Renal cortical epithelial cell (primary cell): ENCODE measurements at regions not wholly inside any gene's neighbourhood (a gene's known extent, or its start where the extent isn't known, plus 50 kb on each side); places are given as distances from the start of the nearest gene placed in this dataset.

ENCODE experiments used
- DNase-seq: peaks from one replicate; pipeline ENCODE4 v3.0.0-alpha.2; 2011; ENCODE audit warnings: low read depth

GRCh38 chr2:217090884-217091283, 231.0 kb upstream of the TNP1 start:
- no peak for DNase-seq

GRCh38 chr2:217090024-217090473, 230.2 kb upstream of the TNP1 start:
- no peak for DNase-seq

- DNase-seq = no peak
These were observed 226.9 kb upstream of the TNP1 start for GRCh38 chr2:217086718-217087117.

- DNase-seq = peak; percentile 71
These were observed 226.2 kb upstream of the TNP1 start for GRCh38 chr2:217086038-217086522.

GRCh38 chr2:217085543-217085942, 225.7 kb upstream of the TNP1 start:
- DNase-seq = peak; percentile 79

GRCh38 chr2:217081799-217082198, 221.9 kb upstream of the TNP1 start:
- DNase-seq = no peak

GRCh38 chr2:217079165-217079564, 219.3 kb upstream of the TNP1 start:
- no peak for DNase-seq

- DNase-seq = peak; percentile 67
These were observed 218.1 kb upstream of the TNP1 start for GRCh38 chr2:217077831-217078407.

GRCh38 chr2:217076657-217077232, 216.9 kb upstream of the TNP1 start:
- no peak for DNase-seq

- DNase-seq = no peak
These were observed 216.2 kb upstream of the TNP1 start for GRCh38 chr2:217076058-217076435.

- DNase-seq = no peak
These were observed 215.6 kb upstream of the TNP1 start for GRCh38 chr2:217075268-217076057.

- no peak for DNase-seq
These were observed 214.9 kb upstream of the TNP1 start for GRCh38 chr2:217074576-217075255.

- DNase-seq = no peak
These were observed 211.6 kb upstream of the TNP1 start for GRCh38 chr2:217071416-217071815.

- no peak for DNase-seq
These were observed 210.7 kb upstream of the TNP1 start for GRCh38 chr2:217070611-217071010.

- DNase-seq = no peak
These were observed 210.2 kb upstream of the TNP1 start for GRCh38 chr2:217070043-217070430.

GRCh38 chr2:217069263-217070042, 209.6 kb upstream of the TNP1 start:
- DNase-seq = no peak

- no peak for DNase-seq
These were observed 208.9 kb upstream of the TNP1 start for GRCh38 chr2:217068677-217069250.

GRCh38 chr2:217067787-217068186, 207.9 kb upstream of the TNP1 start:
- DNase-seq = no peak

GRCh38 chr2:217066510-217067270, 206.8 kb upstream of the TNP1 start:
- peak; percentile 88 for DNase-seq

GRCh38 chr2:217065695-217066405, 206.0 kb upstream of the TNP1 start:
- peak; percentile 94 for DNase-seq
